ENCODE measurements at regions not wholly inside any gene's neighbourhood (a gene's known extent, or its start where the extent isn't known, plus 50 kb on each side); places are given as distances from the start of the nearest gene placed in this dataset.

GRCh38 chr12:42641221-42641885 lies 51.8 kb upstream of the PRICKLE1 start:
- no peak for TF ChIP-seq CTCF (IDR thresholded peaks at IDR 0.05)
- no peak for TF ChIP-seq POLR2A (IDR thresholded peaks at IDR 0.05)

Data from vagina (tissue), 2 donors.